Stimulated activated CD4-positive, alpha-beta T cell treated with anti-CD3 and anti-CD28 coated beads, Interleukin-4, amount 100 ng/mL, for 1 hour (primary cell): ENCODE measurements at regions not wholly inside any gene's neighbourhood (a gene's known extent, or its start where the extent isn't known, plus 50 kb on each side); places are given as distances from the start of the nearest gene placed in this dataset.
"Not testable (repeated sequence)": the region's sequence is repeated elsewhere in the genome, so short reads cannot be mapped to it uniquely, and the experiment has no call there.

Source experiments
- DNase-seq: peaks from one replicate; pipeline ENCODE4 v3.0.0-alpha.2; 2020

- no peak for DNase-seq
Measured at GRCh38 chr13:59274958-59275727, 888.6 kb downstream of the DIAPH3 start.

DNA sequence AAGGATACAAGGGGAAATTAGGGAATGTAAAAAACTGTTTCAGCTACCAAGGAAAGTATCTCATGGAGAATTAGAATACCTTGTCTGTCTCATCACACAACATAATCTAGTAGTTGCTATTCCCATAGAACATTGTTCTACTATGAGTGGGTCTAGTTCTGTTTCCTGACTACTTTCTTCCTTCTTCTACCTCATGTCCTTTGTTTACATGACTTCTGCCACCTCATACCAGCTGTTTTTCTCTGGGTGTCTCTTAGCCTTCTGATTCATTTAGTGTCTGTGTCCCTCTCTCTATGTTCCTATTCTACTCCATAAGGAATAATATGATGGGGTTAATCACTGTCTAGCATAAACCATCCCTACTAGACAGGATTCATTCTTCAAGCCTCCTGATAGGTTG is 887.3 kb downstream of the DIAPH3 start:
- DNase-seq: no peak

GRCh38 chr13:59277106-59277505 is 886.6 kb downstream of the DIAPH3 start:
- no peak for DNase-seq

DNA sequence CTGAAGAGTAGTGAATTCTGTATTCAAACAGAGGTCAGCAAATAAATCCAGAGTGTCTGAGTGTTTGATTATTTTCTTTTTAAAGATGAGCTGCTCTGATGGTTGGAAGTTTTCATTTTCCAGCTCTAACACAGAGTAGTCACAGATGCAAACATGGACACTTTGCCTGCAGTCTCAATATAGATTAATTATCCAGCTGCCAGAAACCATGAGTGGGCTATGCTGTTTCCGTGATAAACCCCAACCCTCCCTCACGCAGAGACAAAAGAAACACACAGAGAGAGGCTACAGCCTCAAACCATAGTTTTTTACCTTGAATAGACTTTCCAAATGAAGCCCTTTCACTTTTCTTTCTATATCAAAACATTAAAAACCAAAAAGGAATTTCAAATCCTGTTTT is 884.7 kb downstream of the DIAPH3 start:
- no peak for DNase-seq

DNA sequence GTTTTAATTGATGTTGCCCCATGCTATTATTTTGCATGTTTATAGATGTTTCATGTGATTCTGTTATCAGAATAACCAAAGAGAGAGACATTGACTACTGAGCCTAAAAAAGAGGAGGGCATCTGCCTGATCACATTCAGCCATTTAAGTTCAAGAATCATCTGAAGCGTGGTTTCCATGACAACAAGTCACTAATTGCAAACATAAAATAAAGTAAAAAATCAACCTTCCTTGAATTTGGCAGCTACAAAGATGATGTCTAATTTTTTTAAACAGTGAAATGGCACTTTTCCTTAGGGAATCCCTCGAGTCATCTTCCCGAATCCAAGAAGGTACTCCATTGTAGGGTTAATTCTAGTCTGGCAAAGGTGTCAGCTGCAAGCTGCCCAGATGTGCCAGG is 884.2 kb downstream of the DIAPH3 start:
- DNase-seq: no peak

DNA sequence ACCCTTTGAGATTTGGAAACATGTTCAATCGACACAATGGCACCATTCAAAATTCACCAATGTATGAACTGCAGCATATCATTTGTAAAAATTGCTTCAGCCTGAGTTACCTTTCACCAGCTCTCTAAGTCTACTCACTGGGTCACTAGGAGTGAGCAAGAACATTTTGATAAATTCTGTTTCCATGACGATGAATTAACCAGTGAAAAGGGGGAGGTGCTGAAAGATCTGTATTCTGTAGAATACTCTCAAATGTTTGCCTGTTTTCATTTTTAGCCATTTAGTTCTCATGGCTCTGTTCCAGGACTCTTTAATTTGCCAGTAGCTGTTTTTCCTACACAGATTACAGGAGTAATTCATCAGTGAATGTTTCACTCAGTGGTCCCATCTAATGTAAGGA is 883.4 kb downstream of the DIAPH3 start:
- DNase-seq: no peak

DNA sequence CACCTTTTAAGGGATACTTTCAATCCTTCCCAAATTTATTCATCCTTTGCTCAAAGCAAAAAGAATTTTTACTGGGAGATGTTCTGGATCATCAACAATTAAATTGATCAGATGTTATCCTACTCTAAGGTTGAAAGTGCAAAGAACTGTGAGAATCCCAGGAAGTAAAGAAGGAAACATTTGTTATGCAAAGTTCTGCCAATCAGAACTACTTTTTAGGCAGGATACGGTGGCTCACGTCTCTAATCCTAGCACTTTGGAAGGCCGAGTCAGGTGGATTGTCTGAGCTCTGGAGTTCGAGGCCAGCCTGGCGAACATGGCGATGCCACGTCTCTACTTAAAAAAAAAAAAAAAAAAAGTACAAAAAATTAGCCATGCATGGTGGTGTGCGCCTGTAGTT is 882.3 kb downstream of the DIAPH3 start:
- no peak for DNase-seq

DNA sequence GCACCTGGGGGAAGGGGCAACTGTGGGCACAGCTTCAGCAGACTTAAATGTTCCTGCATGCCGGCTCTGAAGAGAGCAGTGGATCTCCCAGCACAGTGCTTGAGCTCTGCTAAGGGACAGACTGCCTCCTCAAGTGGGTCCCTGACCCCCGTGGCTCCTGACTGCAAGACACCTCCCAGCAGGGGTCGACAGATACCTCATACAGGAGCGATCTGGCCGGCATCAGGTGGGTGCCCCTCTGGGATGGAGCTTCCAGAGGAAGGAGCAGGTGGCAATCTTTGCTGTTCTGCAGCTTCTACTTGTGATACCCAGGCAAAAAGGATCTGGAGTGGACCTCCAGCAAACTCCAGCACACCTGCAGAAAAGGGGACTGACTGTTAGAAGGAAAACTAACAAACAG is 871.5 kb downstream of the DIAPH3 start:
- not testable (repeated sequence) for DNase-seq

DNA sequence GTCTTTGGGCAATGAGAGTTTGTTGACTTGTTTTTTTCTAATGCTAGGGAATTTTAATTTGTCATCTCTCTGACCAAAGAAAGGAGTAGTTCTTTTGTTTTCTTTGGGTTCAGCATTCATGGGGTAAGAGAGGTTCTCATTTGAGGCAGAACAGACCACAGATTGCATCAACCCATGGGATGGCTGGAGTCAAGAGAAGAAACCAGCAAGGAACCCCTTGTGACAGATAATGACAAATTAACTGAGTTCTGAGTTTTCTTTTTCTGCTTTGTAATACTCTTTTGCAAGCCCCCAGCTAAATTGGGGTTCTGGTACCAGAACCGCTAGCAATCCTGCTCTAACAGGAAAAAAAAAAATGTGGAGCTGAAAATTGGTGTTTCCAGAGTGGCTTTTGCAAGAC is 864.1 kb downstream of the DIAPH3 start:
- no peak for DNase-seq

GRCh38 chr13:59300355-59301173 is 863.2 kb downstream of the DIAPH3 start:
- DNase-seq: no peak

GRCh38 chr13:59301174-59301567 is 862.6 kb downstream of the DIAPH3 start:
- no peak for DNase-seq

GRCh38 chr13:59303433-59303832 is 860.3 kb downstream of the DIAPH3 start:
- no peak for DNase-seq

GRCh38 chr13:59304596-59304995 is 859.1 kb downstream of the DIAPH3 start:
- no peak for DNase-seq

DNA sequence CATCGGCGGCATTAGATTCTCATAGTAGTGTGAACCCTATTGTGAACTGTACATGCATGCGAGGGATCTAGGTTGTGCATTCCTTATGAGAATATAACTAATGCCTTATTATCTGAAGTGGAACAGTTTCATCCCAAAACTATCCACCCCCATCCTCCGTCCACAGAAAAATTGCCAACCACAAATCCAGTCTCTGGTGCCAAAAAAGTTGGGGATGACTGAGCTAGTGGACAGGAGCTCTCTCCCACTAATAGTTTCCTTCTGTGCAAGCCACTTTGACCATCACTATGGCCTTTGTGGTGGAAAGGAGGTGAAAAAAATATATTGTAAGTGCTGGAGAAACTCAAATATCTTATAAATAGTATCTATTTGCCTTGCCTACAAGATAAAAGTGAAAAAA is 857.8 kb downstream of the DIAPH3 start:
- DNase-seq: no peak

GRCh38 chr13:59312776-59313175 is 851.0 kb downstream of the DIAPH3 start:
- no peak for DNase-seq

- DNase-seq: peak; percentile 50
Measured at GRCh38 chr13:59318320-59318930, 845.3 kb downstream of the DIAPH3 start.

DNA sequence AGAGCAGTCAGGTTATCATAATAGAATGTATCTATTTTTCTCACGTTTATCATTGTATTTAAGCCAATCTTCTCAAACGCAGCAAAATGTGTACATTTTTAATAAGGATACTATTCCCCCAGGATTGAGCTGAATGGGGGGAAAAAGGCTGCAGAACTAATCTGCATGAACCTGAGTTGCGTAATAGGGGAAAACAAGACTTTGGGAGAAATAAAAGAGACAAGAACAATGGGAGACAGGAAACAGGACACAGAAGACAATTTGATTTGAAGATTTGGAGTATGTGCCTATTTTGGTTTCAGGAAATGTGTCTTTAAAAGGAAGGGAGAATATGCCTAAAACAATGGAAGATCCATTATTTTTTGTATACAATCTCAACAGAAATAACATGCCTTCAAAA is 844.5 kb downstream of the DIAPH3 start:
- no peak for DNase-seq

DNA sequence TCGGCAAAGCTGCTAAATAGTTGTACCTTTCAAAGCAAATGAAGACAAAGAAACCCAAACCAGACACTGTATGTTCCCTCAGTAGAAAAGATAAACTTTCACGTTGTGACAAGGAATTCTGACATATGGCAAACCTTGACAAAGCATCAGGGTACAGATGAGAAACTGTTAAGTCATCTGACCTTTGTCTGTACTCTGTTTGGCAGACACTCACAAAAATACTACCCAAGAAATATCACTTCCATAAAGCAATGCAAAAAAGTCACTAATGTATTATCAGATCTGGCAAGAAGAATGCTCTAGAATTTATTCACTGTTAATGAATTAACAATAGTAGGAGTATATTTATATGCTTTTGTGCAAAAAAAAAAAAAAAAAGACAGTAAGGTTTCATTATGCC is 843.7 kb downstream of the DIAPH3 start:
- no peak for DNase-seq

- DNase-seq: not testable (repeated sequence)
Measured at GRCh38 chr13:59324401-59324800, 839.3 kb downstream of the DIAPH3 start.

GRCh38 chr13:59326717-59327116 is 837.0 kb downstream of the DIAPH3 start:
- no peak for DNase-seq

- DNase-seq: no peak
Measured at GRCh38 chr13:59330764-59331163, 833.0 kb downstream of the DIAPH3 start.

DNA sequence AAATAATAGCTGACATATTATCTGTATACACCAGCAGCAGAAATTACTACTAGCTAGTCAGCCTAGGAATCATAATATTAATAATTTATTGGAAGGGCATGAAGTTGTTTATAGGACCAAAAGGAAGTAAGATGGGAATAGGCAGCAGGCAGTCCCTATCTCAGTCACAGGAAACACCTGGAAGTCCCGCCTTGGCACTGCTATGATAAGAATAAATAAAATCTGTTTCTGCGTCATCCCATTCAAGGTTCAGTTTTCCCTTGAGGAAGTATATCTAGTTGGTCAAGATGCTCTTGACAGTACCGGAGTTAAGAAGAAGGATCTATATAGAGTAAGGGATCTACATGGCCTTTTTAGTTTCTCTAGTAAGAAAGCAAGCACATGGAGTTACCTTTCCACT is 830.8 kb downstream of the DIAPH3 start:
- DNase-seq: no peak

- no peak for DNase-seq
Measured at GRCh38 chr13:59337070-59337469, 826.7 kb downstream of the DIAPH3 start.

DNA sequence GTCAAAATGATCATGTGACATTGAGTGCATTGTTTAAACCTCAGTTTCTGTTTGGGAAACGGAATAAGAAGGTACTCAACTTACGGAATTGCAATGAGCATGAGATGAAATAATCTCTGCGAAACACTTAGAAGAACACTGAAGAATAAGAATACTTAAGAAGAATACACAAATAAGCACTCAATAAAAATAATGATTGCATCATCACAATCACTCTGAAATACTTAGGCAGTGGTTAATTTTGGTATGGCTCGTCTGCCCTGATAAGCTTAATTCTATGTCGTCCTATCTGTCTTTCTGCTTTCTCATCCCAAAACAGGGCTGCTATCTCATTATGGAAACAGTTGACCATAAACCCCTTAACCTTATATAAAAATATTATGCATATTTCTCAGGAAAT is 823.6 kb downstream of the DIAPH3 start:
- no peak for DNase-seq
